SH-SY5Y (cell line): ENCODE measurements at regions not wholly inside any gene's neighbourhood (a gene's known extent, or its start where the extent isn't known, plus 50 kb on each side); places are given as distances from the start of the nearest gene placed in this dataset.

ENCODE experiments used
- GATA2 ChIP-seq: IDR thresholded peaks from 2 replicates; pipeline ENCODE4 v1.6.1; 2011; ENCODE audit warnings: mild to moderate bottlenecking, low read depth, low read length
- GATA3 ChIP-seq: IDR thresholded peaks from 2 replicates; pipeline ENCODE4 v1.6.1; 2011; ENCODE audit warnings: low read depth, mild to moderate bottlenecking, low read length, moderate library complexity

GRCh38 chr2:181362561-181362960 is 94.6 kb upstream of the ITGA4 start:
- TF ChIP-seq GATA2 (no peak), GATA3 (no peak)
